Right lobe of liver (tissue), 6 donors: ENCODE measurements at regions not wholly inside any gene's neighbourhood (a gene's known extent, or its start where the extent isn't known, plus 50 kb on each side); places are given as distances from the start of the nearest gene placed in this dataset.

ENCODE experiments used
- ATAC-seq, 4 donors: fragments of 200-7000 bp; cut with Tn5 transposase; one replicate each; pipeline ENCODE4 v1.9.1; 2020; ENCODE audit warnings: mild to moderate bottlenecking in 4 of 4, moderate library complexity in 4 of 4
- DNase-seq, 3 donors: peaks; one replicate each; pipeline ENCODE4 v3.0.0-alpha.2; 2020
- H3K27ac ChIP-seq, 3 donors: fragments of 200-600 bp; one replicate each; pipeline ENCODE4 v1.8.0; 2022
- H3K27me3 ChIP-seq, 2 donors: fragments of 200-600 bp; one replicate each; pipeline ENCODE4 v1.8.0; 2022
- H3K36me3 ChIP-seq, 4 donors: fragments of 200-600 bp; sonication (generic) in 1 of 4; one replicate each; pipeline versions ENCODE4 v1.5.1 to v1.8.0; 2017 to 2022; ENCODE audit warnings: control low read depth in 1 of 4
- H3K4me1 ChIP-seq, 4 donors: fragments of 200-600 bp; sonication (generic) in 1 of 4; one replicate each; pipeline versions ENCODE4 v1.5.1 to v1.8.0; 2017 to 2022; ENCODE audit warnings: control low read depth in 1 of 4
- H3K4me3 ChIP-seq, 3 donors: fragments of 200-600 bp; one replicate each; pipeline ENCODE4 v1.8.0; 2022
- H3K9me3 ChIP-seq, 4 donors: fragments of 200-600 bp; sonication (generic) in 1 of 4; one replicate each; pipeline versions ENCODE4 v1.5.1 to v1.8.0; 2017 to 2022; ENCODE audit warnings: control low read depth in 1 of 4
- POLR2A ChIP-seq: fragments of 450-650 bp; IDR thresholded peaks from one replicate; pipeline ENCODE4 v1.6.1; 2017; ENCODE audit warnings: antibody characterized with exemption, mild to moderate bottlenecking
- WGBS: methylation state at CpG from one replicate; pipeline ENCODE4 v1.1.6; 2018; ENCODE audit warnings: low coverage, low lambda C conversion rate; ENCODE audit not compliant: insufficient coverage; ENCODE audit errors: missing lambda C conversion rate; 5-methylcytosine and 5-hydroxymethylcytosine counted together
- intact Hi-C, 2 donors: fragments of 100-400 bp; cut with DNase I; formaldehyde crosslinking; loops; one replicate each; pipeline versions ENCODE4 v1.11.2 to v1.14.1; 2022
- TF ChIP-seq, protein P1 (sequence below), 4 donors: fragments of 200-600 bp in 3 of 4; fragments of 450-650 bp in 1 of 4; IDR thresholded peaks; one replicate each; pipeline versions ENCODE4 v1.5.1 to v1.8.0; 2016 to 2022; ENCODE audit warnings: antibody characterized with exemption in 4 of 4, mild to moderate bottlenecking in 2 of 4
- donor health status: DM: no; HTN: yes; CAD: no.
- donor health status: DM: no; HTN: no; CAD: no.
- donor health status: DM: no; HTN: no; CAD: no.
- donor health status: DM: no; HTN: yes; CAD: no.
- donor health status: DM: no; HTN: yes; CAD: no.

DNA sequence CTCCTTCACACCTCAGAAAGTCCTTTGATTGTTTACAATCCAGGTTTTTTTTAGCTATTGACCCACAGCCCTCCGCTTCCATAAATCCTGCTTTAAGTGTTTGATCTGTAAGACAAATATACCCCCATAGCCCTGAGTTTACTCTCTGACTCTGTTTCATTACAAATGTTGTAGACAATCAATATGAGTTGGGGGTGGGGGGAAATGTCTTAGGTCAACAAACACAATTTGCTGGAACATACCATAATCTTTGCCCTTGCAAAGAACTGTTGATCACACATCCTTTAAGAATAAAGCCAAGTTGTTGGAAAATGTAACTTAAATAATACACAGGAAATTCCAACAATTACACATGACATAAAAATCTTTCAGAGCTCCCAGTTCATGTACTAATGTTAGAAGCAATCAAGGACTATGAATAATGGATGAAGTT is 301.8 kb upstream of the SEMA6D start:
- Histone ChIP-seq H3K27me3 (no peaks in the 10 kb centered on the region), H3K27ac (no peak overlapping the region), H3K9me3 (no peaks in the 10 kb centered on the region), H3K4me1 (no peaks in the 10 kb centered on the region), H3K4me3 (no peak overlapping the region), H3K36me3 (no peaks in the 10 kb centered on the region)
- no peak for ATAC-seq
- TF ChIP-seq, protein P1, sequence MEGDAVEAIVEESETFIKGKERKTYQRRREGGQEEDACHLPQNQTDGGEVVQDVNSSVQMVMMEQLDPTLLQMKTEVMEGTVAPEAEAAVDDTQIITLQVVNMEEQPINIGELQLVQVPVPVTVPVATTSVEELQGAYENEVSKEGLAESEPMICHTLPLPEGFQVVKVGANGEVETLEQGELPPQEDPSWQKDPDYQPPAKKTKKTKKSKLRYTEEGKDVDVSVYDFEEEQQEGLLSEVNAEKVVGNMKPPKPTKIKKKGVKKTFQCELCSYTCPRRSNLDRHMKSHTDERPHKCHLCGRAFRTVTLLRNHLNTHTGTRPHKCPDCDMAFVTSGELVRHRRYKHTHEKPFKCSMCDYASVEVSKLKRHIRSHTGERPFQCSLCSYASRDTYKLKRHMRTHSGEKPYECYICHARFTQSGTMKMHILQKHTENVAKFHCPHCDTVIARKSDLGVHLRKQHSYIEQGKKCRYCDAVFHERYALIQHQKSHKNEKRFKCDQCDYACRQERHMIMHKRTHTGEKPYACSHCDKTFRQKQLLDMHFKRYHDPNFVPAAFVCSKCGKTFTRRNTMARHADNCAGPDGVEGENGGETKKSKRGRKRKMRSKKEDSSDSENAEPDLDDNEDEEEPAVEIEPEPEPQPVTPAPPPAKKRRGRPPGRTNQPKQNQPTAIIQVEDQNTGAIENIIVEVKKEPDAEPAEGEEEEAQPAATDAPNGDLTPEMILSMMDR (IDR thresholded peaks at IDR 0.05) = no peak
- TF ChIP-seq POLR2A = no peak
- intact Hi-C loops = no loop called here
- WGBS = 5% methylated on average over 1 of the region's 1 CpG
- DNase-seq = no peak

- Histone ChIP-seq H3K27ac (no peak overlapping the region), H3K36me3 (no peaks in the 10 kb centered on the region), H3K4me1 (no peaks in the 10 kb centered on the region), H3K9me3 (no peaks in the 10 kb centered on the region), H3K4me3 (no peak overlapping the region), H3K27me3 (no peaks in the 10 kb centered on the region)
- intact Hi-C loops = no loop called here
- no peak for TF ChIP-seq POLR2A
- TF ChIP-seq, protein P1 (IDR thresholded peaks at IDR 0.05) = no peak
- WGBS = 5% methylated on average over 1 of the region's 1 CpG
- ATAC-seq (no peak), DNase-seq (no peak)
These were observed 294.2 kb upstream of the SEMA6D start for GRCh38 chr15:47422881-47423665.

DNA sequence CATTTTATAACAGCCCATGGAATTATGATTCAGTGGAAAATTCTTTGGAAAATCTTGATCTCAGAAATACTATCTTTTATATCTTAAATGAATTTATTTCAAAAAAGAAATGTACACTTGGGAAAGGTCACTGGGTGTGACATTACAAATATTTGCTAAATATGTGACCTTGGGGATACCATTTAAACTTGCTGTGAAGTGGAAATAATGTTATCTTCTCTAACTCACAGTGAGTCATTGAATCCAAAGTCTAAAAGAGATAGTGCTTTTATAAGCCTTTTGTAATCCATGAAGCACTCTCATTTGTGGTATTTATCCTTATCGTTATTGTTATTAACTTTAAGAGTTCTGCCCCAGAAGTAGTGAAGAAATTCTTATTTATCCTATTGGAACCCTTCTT is 289.8 kb upstream of the SEMA6D start:
- Histone ChIP-seq H3K27ac (no peak overlapping the region), H3K36me3 (no peaks in the 10 kb centered on the region), H3K27me3 (no peaks in the 10 kb centered on the region), H3K4me3 (no peak overlapping the region), H3K9me3 (no peaks in the 10 kb centered on the region), H3K4me1 (no peaks in the 10 kb centered on the region)
- ATAC-seq = no peak
- 21% methylated on average over 1 of the region's 1 CpG for WGBS
- intact Hi-C loops = no loop called here
- no peak for DNase-seq
- TF ChIP-seq POLR2A = no peak
- TF ChIP-seq, protein P1 (IDR thresholded peaks at IDR 0.05) = no peak

DNA sequence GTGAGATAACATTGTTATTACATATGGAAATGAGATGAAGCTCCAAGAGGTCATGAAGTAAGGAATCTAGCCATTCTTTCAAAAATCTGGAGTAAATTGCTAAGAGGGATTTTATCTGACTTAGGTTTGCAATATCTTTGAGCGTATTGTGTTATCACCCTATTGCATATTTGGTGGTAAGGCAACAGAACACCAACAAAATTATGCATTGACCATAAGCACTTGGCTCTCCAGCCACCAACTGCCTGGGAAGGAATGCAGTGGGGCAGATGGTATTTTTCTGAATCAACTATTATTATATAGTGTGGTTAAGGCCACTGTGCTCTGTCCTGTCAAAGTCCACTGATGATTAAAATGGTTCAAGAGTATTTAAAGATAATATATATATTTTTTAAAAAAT is 287.9 kb upstream of the SEMA6D start:
- DNase-seq (no peak), ATAC-seq (no peak)
- no peaks in the 10 kb centered on the region for H3K9me3 ChIP-seq
- no peaks in the 10 kb centered on the region for H3K27me3 ChIP-seq
- H3K27ac ChIP-seq = no peak overlapping the region
- no peaks in the 10 kb centered on the region for H3K4me1 ChIP-seq
- no peaks in the 10 kb centered on the region for H3K36me3 ChIP-seq
- TF ChIP-seq, protein P1 (IDR thresholded peaks at IDR 0.05) = no peak
- TF ChIP-seq POLR2A = no peak
- no peak overlapping the region for H3K4me3 ChIP-seq
- intact Hi-C loops = no loop called here
- 60% methylated on average over 1 of the region's 1 CpG for WGBS
